ENCODE measurements at regions not wholly inside any gene's neighbourhood (a gene's known extent, or its start where the extent isn't known, plus 50 kb on each side); places are given as distances from the start of the nearest gene placed in this dataset.
A peak's percentile ranks its signal among the peaks of the same experiment; 100 is the strongest.

DNA sequence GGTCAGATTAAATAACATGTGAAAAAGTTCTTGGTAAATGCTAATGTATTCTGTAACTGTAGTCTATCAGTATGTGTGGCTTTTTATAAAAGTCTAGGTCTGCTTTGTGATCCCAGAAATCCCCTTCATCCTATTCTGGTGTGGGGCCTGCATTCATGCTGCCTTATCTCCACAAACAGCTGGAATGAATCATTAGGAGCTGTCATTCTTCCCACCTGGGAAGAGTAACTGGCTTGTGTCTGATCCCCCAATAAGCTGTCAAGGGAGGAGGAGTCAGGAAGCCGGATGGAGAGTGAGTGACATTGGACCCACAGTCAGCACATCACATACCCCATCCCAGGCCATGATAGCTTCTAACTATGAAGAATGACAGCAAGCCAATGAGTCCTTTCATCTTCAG is 81.1 kb upstream of the EPHA4 start:
- Histone ChIP-seq H3K9ac (no peak overlapping the region), H3K36me3 (no peaks in the 10 kb centered on the region), H3K9me3 (replicated peaks in 1 of 11) (no peaks in the 10 kb centered on the region), H3K4me1 (no peaks in the 10 kb centered on the region), H4K20me1 (no peaks in the 10 kb centered on the region), H3K27me3 (no peaks in the 10 kb centered on the region), H3K27ac (no peak overlapping the region), H3K4me2 (no peak overlapping the region), H3K4me3 (no peak overlapping the region)
- no peak for TF ChIP-seq Cebpa-rat (IDR thresholded peaks at IDR 0.05)

DNA sequence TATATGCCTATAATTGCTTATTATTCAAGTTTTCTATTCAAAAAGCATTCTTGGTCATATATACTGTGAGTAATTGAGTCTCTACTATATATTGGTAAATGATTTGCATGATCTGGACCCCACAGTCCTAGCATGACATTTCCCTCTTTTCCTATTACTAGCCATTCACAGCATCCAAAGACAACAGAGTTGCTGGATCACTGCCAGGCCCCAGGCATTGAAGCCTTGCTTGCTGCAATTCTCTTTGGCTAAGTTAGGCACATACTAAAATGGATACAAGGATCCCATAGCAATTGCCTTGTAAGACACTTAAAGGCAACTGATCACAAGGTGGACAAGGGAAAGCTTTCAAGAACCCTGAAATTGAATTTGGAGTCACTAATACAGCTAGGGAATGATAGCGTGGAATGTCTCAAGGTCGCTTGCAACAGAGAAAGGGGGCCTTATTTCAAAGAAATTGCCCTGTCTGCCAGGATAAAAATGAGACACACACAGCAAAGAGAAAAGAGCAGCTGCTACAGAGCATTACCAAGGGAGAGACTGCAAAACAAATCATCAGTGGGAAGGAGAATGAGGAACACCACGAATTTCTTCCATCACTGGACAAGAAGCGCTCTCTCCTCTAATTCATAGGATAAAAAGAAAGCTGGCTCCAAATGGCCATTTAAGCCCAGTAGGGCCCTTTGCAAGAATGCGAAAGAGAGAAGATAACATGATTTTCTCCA is 77.1 kb upstream of the EPHA4 start:
- Histone ChIP-seq H3K9me3 (replicated peaks in 1 of 11) (peaks cover 7 to 26% (median 15%) of the 10 kb centered on the region in 11 experiments; a peak in 18 of 22 replicates), H3K4me3 (no peak overlapping the region), H3K27ac (no peak overlapping the region), H3K36me3 (no peaks in the 10 kb centered on the region), H3K4me2 (no peak overlapping the region), H3K9ac (no peak overlapping the region), H4K20me1 (no peaks in the 10 kb centered on the region), H3K27me3 (no peaks in the 10 kb centered on the region), H3K4me1 (no peaks in the 10 kb centered on the region)
- no peak for TF ChIP-seq Cebpa-rat (IDR thresholded peaks at IDR 0.05)

DNA sequence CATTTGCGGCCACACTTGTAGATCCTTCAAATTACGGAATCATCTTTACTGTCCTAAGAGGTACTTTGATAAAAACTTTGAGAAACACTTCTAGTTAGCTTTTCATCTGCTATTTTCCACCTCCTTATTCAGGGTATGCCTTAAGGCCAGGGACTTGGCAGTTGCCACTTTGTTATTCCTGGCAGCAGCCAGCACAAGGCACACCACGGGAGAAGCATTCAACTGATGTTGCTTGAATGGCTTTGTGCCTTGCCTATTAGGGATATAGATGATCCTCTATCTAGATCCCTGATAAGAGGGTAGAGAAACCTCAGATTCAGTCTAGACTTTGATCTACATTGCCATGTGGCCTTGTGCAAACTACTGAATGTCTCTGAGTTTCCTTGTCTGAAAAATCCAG is 70.3 kb upstream of the EPHA4 start:
- Histone ChIP-seq H3K4me3 (no peak overlapping the region), H3K27ac (peak overlapping the region in 2 of 11 experiments; percentile 8 to 54; a peak in 2 of 22 replicates), H4K20me1 (no peaks in the 10 kb centered on the region), H3K4me1 (peaks cover 0 to 16% (median 14%) of the 10 kb centered on the region in 10 experiments; a peak in 16 of 20 replicates), H3K9ac (no peak overlapping the region), H3K36me3 (no peaks in the 10 kb centered on the region), H3K4me2 (no peak overlapping the region), H3K9me3 (replicated peaks in 1 of 11) (peaks cover 19 to 45% (median 28%) of the 10 kb centered on the region in 11 experiments; a peak in 20 of 22 replicates), H3K27me3 (no peaks in the 10 kb centered on the region)
- TF ChIP-seq Cebpa-rat (IDR thresholded peaks at IDR 0.05): no peak

DNA sequence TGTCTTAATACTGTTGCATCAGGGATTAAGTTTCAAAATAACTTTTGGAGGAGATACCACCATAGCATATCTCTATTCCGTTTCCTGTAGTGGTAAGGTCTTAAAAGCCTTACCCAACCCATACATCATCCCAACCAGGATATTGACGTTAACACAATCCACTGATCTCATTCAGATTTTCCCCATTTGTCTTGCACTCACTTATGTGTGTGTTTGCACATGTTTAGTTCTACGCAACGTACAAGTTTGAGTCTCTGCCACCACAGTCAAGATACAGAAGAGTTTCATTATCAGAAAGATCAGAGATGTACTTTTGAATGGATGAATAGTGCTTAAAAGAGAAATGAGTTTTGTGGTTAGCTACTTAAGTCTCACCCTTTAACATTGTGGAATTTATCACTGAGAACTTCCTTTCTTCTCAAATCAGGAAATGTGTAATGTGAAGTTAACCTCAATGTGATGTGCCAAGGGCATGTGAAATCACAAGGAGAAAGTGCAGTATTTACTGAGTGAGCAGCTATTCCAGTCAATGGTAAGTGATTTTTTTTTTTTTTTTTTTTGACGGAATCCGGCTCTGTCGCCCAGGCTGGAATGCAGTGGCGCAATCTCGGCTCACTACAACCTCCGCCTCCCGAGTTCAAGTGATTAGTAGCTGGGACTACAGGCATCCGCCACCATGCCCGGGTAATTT is 69.2 kb upstream of the EPHA4 start:
- Histone ChIP-seq H3K4me1 (peaks cover 0 to 16% (median 14%) of the 10 kb centered on the region in 10 experiments; a peak in 16 of 20 replicates), H3K4me2 (peak overlapping the region; percentile 5 to 46 (median 31); a peak in 19 of 22 replicates), H3K27ac (peak overlapping the region in 9 of 11 experiments; percentile 8 to 54 (median 35); a peak in 10 of 22 replicates), H3K36me3 (no peaks in the 10 kb centered on the region), H4K20me1 (no peaks in the 10 kb centered on the region), H3K4me3 (no peak overlapping the region), H3K27me3 (no peaks in the 10 kb centered on the region), H3K9me3 (replicated peaks in 1 of 11) (peaks cover 14 to 38% (median 24%) of the 10 kb centered on the region in 11 experiments; a peak in 20 of 22 replicates), H3K9ac (no peak overlapping the region)
- no peak for TF ChIP-seq Cebpa-rat (IDR thresholded peaks at IDR 0.05)

DNA sequence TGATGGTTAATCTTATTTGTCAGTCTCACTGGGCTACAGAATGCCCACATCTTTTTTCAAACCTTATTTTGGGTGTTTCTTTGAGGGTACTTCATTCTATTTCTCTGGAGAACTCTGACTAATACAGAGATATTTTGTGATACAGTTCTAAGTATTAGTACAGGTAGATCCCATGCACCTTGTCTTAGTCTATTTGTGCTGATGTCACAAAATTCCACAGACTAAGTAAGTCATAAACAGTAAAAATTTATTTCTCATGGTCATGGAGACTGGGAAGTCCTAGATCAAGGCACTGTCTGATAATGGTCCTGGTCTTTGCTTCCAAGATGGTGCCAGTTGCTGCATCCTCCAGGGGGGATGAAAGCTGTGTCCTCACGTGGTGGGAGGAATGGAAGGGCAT is 68.6 kb upstream of the EPHA4 start:
- Histone ChIP-seq H3K4me3 (no peak overlapping the region), H4K20me1 (no peaks in the 10 kb centered on the region), H3K27ac (peak overlapping the region in 5 of 11 experiments; percentile 0 to 36 (median 34); a peak in 7 of 22 replicates), H3K4me1 (peaks cover 0 to 16% (median 14%) of the 10 kb centered on the region in 10 experiments; a peak in 16 of 20 replicates), H3K9ac (no peak overlapping the region), H3K27me3 (no peaks in the 10 kb centered on the region), H3K9me3 (replicated peaks in 1 of 11) (peaks cover 13 to 34% (median 23%) of the 10 kb centered on the region in 11 experiments; a peak in 19 of 22 replicates), H3K4me2 (peak overlapping the region in 7 of 11 experiments; percentile 5 to 46 (median 32); a peak in 8 of 22 replicates), H3K36me3 (no peaks in the 10 kb centered on the region)
- no peak for TF ChIP-seq Cebpa-rat (IDR thresholded peaks at IDR 0.05)

DNA sequence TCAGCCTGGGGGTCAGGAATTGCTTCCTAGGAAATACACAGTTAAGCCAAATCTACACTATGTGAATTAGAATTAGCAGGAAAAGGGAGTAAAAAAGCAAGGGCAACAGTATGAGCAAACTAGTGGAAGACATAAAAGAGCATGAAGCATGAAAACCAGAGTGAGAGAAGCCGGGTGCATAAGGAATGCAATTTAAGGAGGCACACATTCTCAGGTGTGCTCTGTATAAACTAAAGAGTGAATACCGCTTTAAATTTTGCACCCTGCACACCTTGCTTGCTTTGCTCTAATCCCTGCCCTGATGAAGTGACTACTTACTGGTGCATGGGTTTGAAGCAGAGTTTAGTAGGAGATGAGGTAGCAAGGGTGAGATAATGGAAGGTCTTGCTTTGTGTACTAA is 65.7 kb upstream of the EPHA4 start:
- Histone ChIP-seq H3K4me3 (no peak overlapping the region), H3K9ac (no peak overlapping the region), H3K27me3 (no peaks in the 10 kb centered on the region), H3K4me2 (no peak overlapping the region), H3K27ac (no peak overlapping the region), H3K4me1 (peaks cover 0 to 16% (median 14%) of the 10 kb centered on the region in 10 experiments; a peak in 16 of 20 replicates), H4K20me1 (no peaks in the 10 kb centered on the region), H3K36me3 (no peaks in the 10 kb centered on the region), H3K9me3 (replicated peaks in 1 of 11) (peaks cover 0 to 22% (median 12%) of the 10 kb centered on the region in 11 experiments; a peak in 17 of 22 replicates)
- no peak for TF ChIP-seq Cebpa-rat (IDR thresholded peaks at IDR 0.05)

DNA sequence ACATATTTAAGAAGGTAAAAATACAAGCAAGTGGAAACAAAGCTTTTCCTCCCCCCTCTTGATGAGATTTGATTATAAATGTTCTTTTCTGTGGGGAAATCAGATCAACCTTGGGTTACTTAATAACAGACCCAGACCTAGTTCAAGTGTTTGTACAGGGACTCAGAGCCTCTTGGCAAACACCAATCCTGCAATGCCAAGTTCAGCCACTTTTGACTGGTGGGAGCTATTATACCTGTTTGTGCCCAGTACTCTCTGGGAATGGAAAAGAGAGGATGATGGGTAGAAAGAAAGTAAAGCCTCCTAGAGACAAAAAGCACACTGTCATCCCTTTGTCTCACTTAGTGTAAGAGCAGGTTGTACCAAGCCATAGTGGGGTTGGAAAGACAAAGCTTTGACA is 63.8 kb upstream of the EPHA4 start:
- Histone ChIP-seq H3K9ac (no peak overlapping the region), H3K27me3 (no peaks in the 10 kb centered on the region), H3K9me3 (replicated peaks in 1 of 11) (peaks cover 0 to 9% (median 0%) of the 10 kb centered on the region in 11 experiments; a peak in 1 of 22 replicates), H3K27ac (no peak overlapping the region), H3K4me2 (no peak overlapping the region), H4K20me1 (no peaks in the 10 kb centered on the region), H3K4me1 (peaks cover 0 to 3% (median 1%) of the 10 kb centered on the region in 10 experiments; a peak in 9 of 20 replicates), H3K4me3 (no peak overlapping the region), H3K36me3 (no peaks in the 10 kb centered on the region)
- no peak for TF ChIP-seq Cebpa-rat (IDR thresholded peaks at IDR 0.05)

DNA sequence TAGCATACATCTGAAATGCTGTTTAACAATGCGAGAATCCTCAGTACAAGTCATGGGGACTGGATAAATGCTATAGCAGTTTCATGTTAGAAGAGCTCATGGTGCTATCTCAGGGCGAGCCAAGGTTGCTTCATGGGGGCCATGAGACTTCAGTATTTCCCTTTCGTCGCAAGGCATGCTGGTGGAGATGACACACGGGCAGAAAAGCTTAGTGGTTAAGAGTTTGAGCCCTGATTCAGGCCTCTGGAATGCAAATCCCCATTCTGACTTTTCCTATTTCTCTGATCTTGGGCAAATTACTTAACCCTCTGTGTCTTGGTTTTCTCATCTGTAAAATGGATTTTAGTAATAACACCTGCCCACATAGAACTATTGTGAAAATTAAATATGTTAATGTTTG is 57.4 kb upstream of the EPHA4 start:
- H3K4me3 ChIP-seq: no peak overlapping the region
- no peaks in the 10 kb centered on the region for H3K4me1 ChIP-seq
- no peaks in the 10 kb centered on the region for H3K27me3 ChIP-seq
- TF ChIP-seq Cebpa-rat (IDR thresholded peaks at IDR 0.05): no peak
- no peak overlapping the region for H3K9ac ChIP-seq
- no peak overlapping the region for H3K4me2 ChIP-seq
- H3K36me3 ChIP-seq: no peaks in the 10 kb centered on the region
- no peaks in the 10 kb centered on the region for H3K9me3 ChIP-seq (replicated peaks in 1 of 11)
- H3K27ac ChIP-seq: no peak overlapping the region
- H4K20me1 ChIP-seq: no peaks in the 10 kb centered on the region

DNA sequence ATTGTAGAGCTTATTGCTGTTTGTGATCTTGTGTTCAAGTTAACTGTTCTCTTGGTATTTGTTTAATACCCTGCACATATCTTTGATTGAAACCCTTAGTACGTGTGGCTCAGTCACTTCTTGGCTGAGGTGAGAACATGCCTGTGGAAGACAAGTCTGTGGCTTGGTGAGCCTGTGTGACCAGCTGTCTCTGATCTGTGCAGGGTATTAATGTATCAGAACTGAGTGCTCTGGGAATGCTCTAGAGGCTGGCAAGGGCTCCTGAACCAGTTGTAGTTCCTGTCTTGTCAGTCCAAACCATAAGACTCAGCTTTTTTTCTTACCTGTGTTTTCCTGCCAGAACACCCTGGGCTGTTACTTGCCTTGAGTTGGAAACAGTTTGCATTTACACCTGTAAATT is 52.4 kb upstream of the EPHA4 start:
- TF ChIP-seq Cebpa-rat (IDR thresholded peaks at IDR 0.05): no peak
- Histone ChIP-seq H3K9ac (no peak overlapping the region), H3K27ac (no peak overlapping the region), H3K27me3 (no peaks in the 10 kb centered on the region), H3K9me3 (replicated peaks in 1 of 11) (peaks cover 0 to 6% (median 0%) of the 10 kb centered on the region in 11 experiments; a peak in 6 of 22 replicates), H3K4me3 (no peak overlapping the region), H3K4me1 (peaks cover 0 to 12% (median 0%) of the 10 kb centered on the region in 10 experiments; a peak in 1 of 20 replicates), H4K20me1 (no peaks in the 10 kb centered on the region), H3K4me2 (no peak overlapping the region), H3K36me3 (no peaks in the 10 kb centered on the region)

Measured in BLaER1 treated with 17β-estradiol and CSF1 and Interleukin-3, amounts not matched to agents 10 nM and 100 nM (cell line).